RCC 7860 (cell line): ENCODE measurements at regions not wholly inside any gene's neighbourhood (a gene's known extent, or its start where the extent isn't known, plus 50 kb on each side); places are given as distances from the start of the nearest gene placed in this dataset.
"Not testable (repeated sequence)": the region's sequence is repeated elsewhere in the genome, so short reads cannot be mapped to it uniquely, and the experiment has no call there.

Experiments used
- DNase-seq: peaks from one replicate; pipeline ENCODE4 v3.0.0-alpha.2; 2015; ENCODE audit warnings: low spot score
- FAIRE-seq: peaks from 2 replicates; lab custom pipeline; 2012; peaks lifted over from hg19 to GRCh38; lab: Jason Lieb, UNC

- no peak for FAIRE-seq
- no peak for DNase-seq
Observed at GRCh38 chr2:238597638-238598528, 171.2 kb downstream of the ASB1 start.

GRCh38 chr2:238598802-238599530 is 172.2 kb downstream of the ASB1 start:
- DNase-seq: no peak
- FAIRE-seq: no peak

- no peak for FAIRE-seq
- DNase-seq: no peak
Observed at GRCh38 chr2:238599549-238600505, 173.1 kb downstream of the ASB1 start.

- DNase-seq (no peak), FAIRE-seq (no peak)
Observed at GRCh38 chr2:238600506-238601432, 174.0 kb downstream of the ASB1 start.

GRCh38 chr2:238601433-238602222 is 174.9 kb downstream of the ASB1 start:
- FAIRE-seq (no peak), DNase-seq (no peak)

GRCh38 chr2:238602223-238602960 is 175.7 kb downstream of the ASB1 start:
- DNase-seq (no peak), FAIRE-seq (no peak)

GRCh38 chr2:238603596-238603995 is 176.9 kb downstream of the ASB1 start:
- FAIRE-seq (no peak), DNase-seq (no peak)

- FAIRE-seq (no peak), DNase-seq (no peak)
Observed at GRCh38 chr2:238606311-238606710, 179.6 kb downstream of the ASB1 start.

- FAIRE-seq (no peak), DNase-seq (no peak)
Observed at GRCh38 chr2:238613610-238614009, 186.9 kb downstream of the ASB1 start.

- DNase-seq (no peak), FAIRE-seq (no peak)
Observed at GRCh38 chr2:238614376-238614775, 187.6 kb downstream of the ASB1 start.

- DNase-seq (no peak), FAIRE-seq (no peak)
Observed at GRCh38 chr2:238615187-238615586, 188.5 kb downstream of the ASB1 start.

- FAIRE-seq (no peak), DNase-seq (no peak)
Observed at GRCh38 chr2:238616681-238617080, 190.0 kb downstream of the ASB1 start.

GRCh38 chr2:238618494-238619283 is 192.0 kb downstream of the ASB1 start:
- not testable (repeated sequence) for DNase-seq, FAIRE-seq

- FAIRE-seq: no peak
- no peak for DNase-seq
Observed at GRCh38 chr2:238627899-238628298, 201.2 kb downstream of the ASB1 start.

- no peak for DNase-seq
- no peak for FAIRE-seq
Observed at GRCh38 chr2:238629064-238629463, 202.3 kb downstream of the ASB1 start.

GRCh38 chr2:238631491-238632180 is 204.9 kb downstream of the ASB1 start:
- FAIRE-seq (no peak), DNase-seq (no peak)
